Endodermal cell (in vitro differentiated cells): ENCODE measurements at regions not wholly inside any gene's neighbourhood (a gene's known extent, or its start where the extent isn't known, plus 50 kb on each side); places are given as distances from the start of the nearest gene placed in this dataset.

Experiments used
- DNase-seq: peaks from one replicate; pipeline ENCODE4 v3.0.0-alpha.2; 2017
- H3K27ac ChIP-seq: 2 replicates; pipeline ENCODE4 v1.5.1; 2013; ENCODE audit warnings: mild to moderate bottlenecking, low read depth, low read length, moderate library complexity
- H3K27me3 ChIP-seq: 2 replicates; pipeline ENCODE4 v1.6.1; 2013; ENCODE audit warnings: mild to moderate bottlenecking, low read length, moderate library complexity; ENCODE audit not compliant: insufficient read depth, control insufficient read depth, poor library complexity, severe bottlenecking
- H3K36me3 ChIP-seq: 2 replicates; pipeline ENCODE4 v1.7.0; 2013; ENCODE audit warnings: mild to moderate bottlenecking, low read length, moderate library complexity; ENCODE audit not compliant: control insufficient read depth, insufficient read depth
- H3K4me1 ChIP-seq: one replicate; pipeline ENCODE4 v1.7.0; 2013; ENCODE audit warnings: low read length; ENCODE audit not compliant: control insufficient read depth, insufficient read depth
- H3K4me3 ChIP-seq: 2 replicates; pipeline ENCODE4 v1.5.1; 2013; ENCODE audit warnings: mild to moderate bottlenecking, low read length, moderate library complexity
- H3K9ac ChIP-seq: 2 replicates; pipeline ENCODE4 v1.6.1; 2013; ENCODE audit warnings: mild to moderate bottlenecking, low read length, moderate library complexity; ENCODE audit not compliant: poor library complexity, severe bottlenecking; ENCODE audit errors: extremely low read depth
- H3K9me3 ChIP-seq: 2 replicates; pipeline ENCODE4 v1.6.1; 2013; ENCODE audit warnings: mild to moderate bottlenecking, low read length, moderate library complexity; ENCODE audit not compliant: control insufficient read depth
- H3K27ac Mint-ChIP-seq: 2 replicates; pipeline ENCODE4 v1.8.0; 2020; ENCODE audit warnings: mixed read lengths
- H3K27me3 Mint-ChIP-seq: 2 replicates; pipeline ENCODE4 v1.8.0; 2021; ENCODE audit warnings: mild to moderate bottlenecking, mixed read lengths; ENCODE audit not compliant: insufficient read depth
- H3K36me3 Mint-ChIP-seq: 2 replicates; pipeline ENCODE4 v1.8.0; 2020; ENCODE audit warnings: low read depth, mixed read lengths
- H3K4me1 Mint-ChIP-seq: 2 replicates; pipeline ENCODE4 v1.8.0; 2020; ENCODE audit warnings: mixed read lengths
- H3K4me3 Mint-ChIP-seq: 2 replicates; pipeline ENCODE4 v1.8.0; 2020; ENCODE audit warnings: mild to moderate bottlenecking, moderate library complexity, mixed read lengths
- H3K9me3 Mint-ChIP-seq: 2 replicates; pipeline ENCODE4 v1.8.0; 2020; ENCODE audit warnings: mild to moderate bottlenecking, mixed read lengths
- CTCF ChIP-seq: fragments of 200-600 bp; sonication (generic); conservative IDR thresholded peaks from 2 replicates; pipeline ENCODE4 v1.5.0; 2021; ENCODE audit warnings: antibody characterized with exemption, mild to moderate bottlenecking
- WGBS, 2 experiments: methylation state at CpG; one replicate each; pipeline versions ENCODE4 v1.1.5 to v1.1.7; 2013; ENCODE audit warnings: missing lambda C conversion rate in 2 of 2, mixed read lengths in 1 of 2; ENCODE audit not compliant: insufficient coverage in 1 of 2, insufficient read length in 1 of 2; 5-methylcytosine and 5-hydroxymethylcytosine counted together

DNA sequence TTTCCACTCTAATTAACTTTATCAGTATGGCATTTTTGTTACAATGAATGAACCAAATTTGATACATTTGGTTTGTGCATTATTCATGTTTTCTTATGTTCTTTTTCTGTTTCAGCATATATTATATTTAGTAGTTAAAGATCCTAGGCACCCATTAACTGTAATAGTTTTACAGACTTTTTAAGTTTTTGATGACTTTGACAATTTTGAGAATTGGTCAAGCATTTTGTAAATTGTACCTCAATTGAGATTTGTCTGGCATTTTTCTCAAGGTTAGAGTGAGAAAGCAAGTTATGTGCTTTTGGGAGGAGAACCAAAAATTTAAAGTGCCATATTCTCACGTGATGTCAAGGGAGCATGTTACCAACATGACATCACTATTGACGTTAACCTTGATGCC is 1019.2 kb downstream of the CDH11 start:
- no peaks in the 10 kb centered on the region for H3K9me3 ChIP-seq
- Mint-ChIP-seq H3K36me3 (no peaks in the 10 kb centered on the region), H3K27me3 (peaks cover 17% of the 10 kb centered on the region)

DNA sequence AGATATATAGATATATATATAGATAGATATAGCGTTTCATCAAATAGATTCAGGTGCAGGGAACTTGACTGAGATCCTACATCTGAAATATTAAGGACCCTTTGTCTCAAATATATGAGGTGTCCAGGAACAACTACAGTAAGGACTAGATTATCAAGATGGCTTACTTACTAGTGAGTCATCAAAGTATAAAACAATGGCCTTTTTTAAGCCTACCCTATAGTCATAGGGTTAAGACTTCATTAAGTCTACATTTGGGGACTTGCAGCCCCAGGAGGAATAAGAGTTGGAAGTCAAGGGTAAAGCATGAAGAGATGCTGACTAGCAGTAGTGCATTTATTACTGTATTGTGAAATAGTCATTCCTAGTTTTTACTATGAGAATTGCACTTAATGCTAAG is 1023.4 kb downstream of the CDH11 start:
- 90% methylated on average over 1 of the region's 1 CpG; no CpG with 5 or more reads in 1 of the 2 experiments for WGBS, 2 experiments
- H3K9me3 ChIP-seq, result no peaks in the 10 kb centered on the region
- no peak overlapping the region for H3K4me3 ChIP-seq
- no peak overlapping the region for H3K4me3 Mint-ChIP-seq
- H3K27ac ChIP-seq, result no peak overlapping the region
- no peak for DNase-seq
- TF ChIP-seq CTCF, result no peak
- H3K27ac Mint-ChIP-seq, result no peak overlapping the region
- peaks cover 5% of the 10 kb centered on the region for H3K4me1 Mint-ChIP-seq
- H3K27me3 Mint-ChIP-seq, result peaks cover 11% of the 10 kb centered on the region
- H3K36me3 Mint-ChIP-seq, result no peaks in the 10 kb centered on the region
- H3K9ac ChIP-seq, result no peak overlapping the region
- no peaks in the 10 kb centered on the region for H3K36me3 ChIP-seq
- H3K27me3 ChIP-seq, result no peaks in the 10 kb centered on the region
- no peaks in the 10 kb centered on the region for H3K9me3 Mint-ChIP-seq
- no peaks in the 10 kb centered on the region for H3K4me1 ChIP-seq

More for the DNA sequence above, 1019.2 kb downstream of the CDH11 start:
- DNase-seq, result no peak
- Histone ChIP-seq H3K27ac (no peak overlapping the region), H3K27me3 (no peaks in the 10 kb centered on the region), H3K36me3 (no peaks in the 10 kb centered on the region), H3K9ac (no peak overlapping the region), H3K4me3 (no peak overlapping the region), H3K4me1 (no peaks in the 10 kb centered on the region)
- 79 to 85% methylated on average over 2 of the region's 2 CpGs for WGBS, 2 experiments
- Mint-ChIP-seq H3K27ac (no peak overlapping the region), H3K4me1 (peaks cover 5% of the 10 kb centered on the region), H3K9me3 (no peaks in the 10 kb centered on the region), H3K4me3 (no peak overlapping the region)
- no peak for TF ChIP-seq CTCF

- Mint-ChIP-seq H3K27me3 (peaks cover 5% of the 10 kb centered on the region), H3K36me3 (no peaks in the 10 kb centered on the region), H3K4me1 (peaks cover 8% of the 10 kb centered on the region), H3K4me3 (no peak overlapping the region), H3K27ac (no peak overlapping the region), H3K9me3 (no peaks in the 10 kb centered on the region)
- no peaks in the 10 kb centered on the region for H3K27me3 ChIP-seq
- H3K9ac ChIP-seq, result no peak overlapping the region
- TF ChIP-seq CTCF, result no peak
- no peaks in the 10 kb centered on the region for H3K36me3 ChIP-seq
- no CpG with 5 or more reads among the region's 1 CpG for WGBS, 2 experiments
- no peak overlapping the region for H3K4me3 ChIP-seq
- H3K9me3 ChIP-seq, result no peaks in the 10 kb centered on the region
- H3K4me1 ChIP-seq, result no peaks in the 10 kb centered on the region
- no peak overlapping the region for H3K27ac ChIP-seq
- DNase-seq, result no peak
Measured at GRCh38 chr16:64096689-64097088, 1025.2 kb downstream of the CDH11 start.
